BJ (cell line): ENCODE measurements at regions not wholly inside any gene's neighbourhood (a gene's known extent, or its start where the extent isn't known, plus 50 kb on each side); places are given as distances from the start of the nearest gene placed in this dataset. TPM values are rescaled to one million over a fixed set of nuclear protein-coding genes. Genes with fewer than 3 reads are reported as not detected.

Experiments
- CTCF ChIA-PET: fragments of 350-600 bp; formaldehyde crosslinking; extraction: SDS; loops from one replicate; lab custom pipeline; 2021; ENCODE audit warnings: antibody characterized with exemption, inconsistent platforms; lab: Yijun Ruan, JAX
- POLR2A ChIA-PET: fragments of 300-600 bp; sonication (Branson Sonifier 250); formaldehyde crosslinking; extraction: SDS; loops from one replicate; lab custom pipeline; 2021; ENCODE audit warnings: antibody characterized with exemption; lab: Charles Lee
- DNase-seq: peaks from one replicate; pipeline ENCODE4 v3.0.0-alpha.2; 2011; ENCODE audit warnings: low read depth
- H3K27me3 ChIP-seq: 2 replicates; pipeline ENCODE4 v1.6.0; 2011; ENCODE audit warnings: low read length; ENCODE audit not compliant: control insufficient read depth, insufficient read depth
- H3K36me3 ChIP-seq: 2 replicates; pipeline ENCODE4 v1.5.1; 2011; ENCODE audit warnings: low read length; ENCODE audit not compliant: control insufficient read depth, insufficient read depth
- H3K4me3 ChIP-seq: 2 replicates; pipeline ENCODE4 v1.5.1; 2011; ENCODE audit warnings: low read depth, mild to moderate bottlenecking, control low read depth, low read length
- small RNA-seq: library from RNA; depleted of rRNA; stranded (forward); fragments of <200 nt; gene quantifications from one replicate; pipeline ENCODE3, GENCODE V24; 2012; ENCODE audit warnings: low replicate concordance, low read depth; ENCODE audit not compliant: insufficient read length
- TF ChIP-seq, protein P1 (sequence below): IDR thresholded peaks from 2 replicates; pipeline ENCODE4 v1.5.1; 2011; ENCODE audit warnings: low read depth, mild to moderate bottlenecking, control low read depth, inconsistent platforms, low read length, moderate library complexity; ENCODE audit not compliant: insufficient read depth

DNA sequence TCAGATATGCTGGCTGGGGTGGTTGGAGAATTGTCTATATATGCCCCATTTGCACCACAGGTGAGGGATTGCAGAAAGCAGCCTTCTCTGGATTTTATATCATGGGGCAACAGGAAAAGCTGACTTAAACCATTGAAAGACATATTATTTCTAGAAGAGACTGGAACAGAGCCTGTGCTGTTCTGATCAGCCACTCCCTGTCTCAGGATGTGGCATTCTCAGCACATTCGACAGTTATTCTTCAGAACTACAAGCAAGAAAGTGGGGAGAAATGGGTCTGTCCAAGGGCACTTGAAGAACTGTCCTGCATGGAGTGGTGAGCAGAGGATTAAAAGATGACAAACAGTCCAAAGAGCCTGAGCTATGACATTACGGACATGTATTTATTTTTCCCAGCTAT lies 67.8 kb upstream of the EPHA5 start:
- TF ChIP-seq, protein P1, sequence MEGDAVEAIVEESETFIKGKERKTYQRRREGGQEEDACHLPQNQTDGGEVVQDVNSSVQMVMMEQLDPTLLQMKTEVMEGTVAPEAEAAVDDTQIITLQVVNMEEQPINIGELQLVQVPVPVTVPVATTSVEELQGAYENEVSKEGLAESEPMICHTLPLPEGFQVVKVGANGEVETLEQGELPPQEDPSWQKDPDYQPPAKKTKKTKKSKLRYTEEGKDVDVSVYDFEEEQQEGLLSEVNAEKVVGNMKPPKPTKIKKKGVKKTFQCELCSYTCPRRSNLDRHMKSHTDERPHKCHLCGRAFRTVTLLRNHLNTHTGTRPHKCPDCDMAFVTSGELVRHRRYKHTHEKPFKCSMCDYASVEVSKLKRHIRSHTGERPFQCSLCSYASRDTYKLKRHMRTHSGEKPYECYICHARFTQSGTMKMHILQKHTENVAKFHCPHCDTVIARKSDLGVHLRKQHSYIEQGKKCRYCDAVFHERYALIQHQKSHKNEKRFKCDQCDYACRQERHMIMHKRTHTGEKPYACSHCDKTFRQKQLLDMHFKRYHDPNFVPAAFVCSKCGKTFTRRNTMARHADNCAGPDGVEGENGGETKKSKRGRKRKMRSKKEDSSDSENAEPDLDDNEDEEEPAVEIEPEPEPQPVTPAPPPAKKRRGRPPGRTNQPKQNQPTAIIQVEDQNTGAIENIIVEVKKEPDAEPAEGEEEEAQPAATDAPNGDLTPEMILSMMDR: no peak
- Histone ChIP-seq H3K27me3 (no peaks in the 10 kb centered on the region), H3K4me3 (no peak overlapping the region), H3K36me3 (no peaks in the 10 kb centered on the region)
- ChIA-PET CTCF (no interaction called here), POLR2A (no interaction called here)
- DNase-seq: no peak

DNA sequence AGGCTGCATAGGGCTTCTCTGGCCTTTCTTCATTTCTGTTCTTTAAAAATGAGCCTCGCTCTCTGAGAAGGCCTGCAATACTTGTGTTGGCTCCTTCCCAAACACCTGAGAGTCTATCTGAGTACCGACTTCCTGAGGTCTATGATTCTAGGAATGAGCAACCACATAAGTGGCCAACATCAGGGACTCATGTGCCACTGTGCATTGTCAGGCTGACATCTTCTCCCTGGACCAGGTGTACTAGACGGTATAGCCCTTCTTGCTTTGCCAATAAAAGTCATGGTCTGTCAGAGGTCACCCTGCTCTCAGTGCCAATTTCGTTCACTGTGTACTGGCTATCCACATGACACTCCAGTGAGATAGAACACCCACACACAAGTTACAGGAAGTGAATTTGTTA lies 67.4 kb upstream of the EPHA5 start:
- DNase-seq: no peak
- no peaks in the 10 kb centered on the region for H3K27me3 ChIP-seq
- TF ChIP-seq, protein P1: no peak
- H3K4me3 ChIP-seq: no peak overlapping the region
- no peaks in the 10 kb centered on the region for H3K36me3 ChIP-seq
- ChIA-PET CTCF (no interaction called here), POLR2A (no interaction called here)

DNA sequence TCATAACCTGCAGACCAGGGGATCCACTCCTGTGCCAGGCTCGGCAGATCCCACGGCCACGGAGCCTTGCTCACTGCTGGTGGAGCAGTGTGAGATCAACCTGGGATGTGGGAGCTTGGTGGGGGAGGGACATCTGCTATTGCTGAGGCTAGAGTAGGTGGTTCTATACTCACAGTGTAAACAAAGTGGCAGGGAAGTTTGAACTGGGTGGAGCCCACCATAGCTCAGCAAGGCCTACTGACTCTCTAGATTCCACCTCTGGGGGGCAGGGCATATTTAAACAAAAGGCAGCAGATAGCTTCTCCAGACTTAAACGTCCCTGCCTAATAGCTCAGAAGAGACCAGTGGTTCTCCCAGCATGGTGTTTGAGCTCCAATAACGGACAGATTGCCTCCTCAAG lies 54.7 kb upstream of the EPHA5 start:
- no peaks in the 10 kb centered on the region for H3K36me3 ChIP-seq
- POLR2A ChIA-PET: no interaction called here
- TF ChIP-seq, protein P1: no peak
- CTCF ChIA-PET: interaction anchor here (0.5 kb wide), 1 partner anchor 338 kb away, joined by 3 read pairs; no protein-coding TSS in a partner anchor
- no peak for DNase-seq
- H3K4me3 ChIP-seq: no peak overlapping the region
- H3K27me3 ChIP-seq: no peaks in the 10 kb centered on the region

Small RNAs in the stretch of these regions (small RNA-seq; reads per million reads assigned to genes)
- gene MIR1269A: not detected
- gene RNU2-40P: not detected
- gene RNU6-699P: not detected
